Effector memory CD4-positive, alpha-beta T cell (primary cell): ENCODE measurements at regions not wholly inside any gene's neighbourhood (a gene's known extent, or its start where the extent isn't known, plus 50 kb on each side); places are given as distances from the start of the nearest gene placed in this dataset.

Experiments used
- DNase-seq, 3 donors: peaks; one replicate each; pipeline ENCODE4 v3.0.0-alpha.2; 2020
- H3K27ac ChIP-seq: 2 replicates; pipeline ENCODE4 v1.7.0; 2013; ENCODE audit warnings: mild to moderate bottlenecking, low read length, moderate library complexity; ENCODE audit not compliant: insufficient read depth, poor library complexity, severe bottlenecking
- H3K27me3 ChIP-seq: replicated peaks from 2 replicates; pipeline ENCODE4 v1.7.0; 2013; ENCODE audit warnings: mild to moderate bottlenecking, low read length; ENCODE audit not compliant: insufficient read depth, control insufficient read depth, poor library complexity, severe bottlenecking
- H3K36me3 ChIP-seq: 2 replicates; pipeline ENCODE4 v1.7.0; 2013; ENCODE audit warnings: mild to moderate bottlenecking, low read length, moderate library complexity; ENCODE audit not compliant: control insufficient read depth, insufficient read depth
- H3K4me1 ChIP-seq: 2 replicates; pipeline ENCODE4 v1.7.0; 2013; ENCODE audit warnings: low read length, mild to moderate bottlenecking; ENCODE audit not compliant: control insufficient read depth, insufficient read depth, poor library complexity, severe bottlenecking
- H3K4me3 ChIP-seq: 2 replicates; pipeline ENCODE4 v1.7.0; 2013; ENCODE audit warnings: low read length, low read depth, mild to moderate bottlenecking; ENCODE audit not compliant: insufficient read depth, poor library complexity, severe bottlenecking
- H3K9me3 ChIP-seq: 2 replicates; pipeline ENCODE4 v1.7.0; 2013; ENCODE audit warnings: mild to moderate bottlenecking, low read length, moderate library complexity; ENCODE audit not compliant: control insufficient read depth

DNA sequence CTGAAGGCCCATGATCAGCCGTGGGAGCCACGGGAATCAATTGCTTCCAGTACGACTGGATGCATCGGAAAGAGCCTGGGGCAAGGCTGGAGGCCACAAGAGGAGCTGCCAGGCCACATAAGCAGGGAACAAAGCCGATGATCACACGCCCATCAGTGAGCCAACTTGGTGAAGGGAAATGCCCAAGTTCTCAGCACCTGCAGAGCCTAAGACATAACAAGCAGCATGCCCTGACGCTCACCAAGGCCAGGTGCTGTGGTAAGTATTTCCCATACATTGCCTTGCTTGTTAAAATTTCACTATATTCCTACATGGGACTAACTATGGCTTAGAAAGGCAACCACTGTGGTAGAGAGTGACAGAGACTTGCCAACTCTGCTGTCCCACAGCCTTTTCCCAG lies 555.9 kb downstream of the BCL11B start:
- no peaks in the 10 kb centered on the region for H3K4me1 ChIP-seq
- no peak overlapping the region for H3K4me3 ChIP-seq
- no peaks in the 10 kb centered on the region for H3K9me3 ChIP-seq
- H3K36me3 ChIP-seq, result no peaks in the 10 kb centered on the region
- no peak overlapping the region for H3K27ac ChIP-seq
- no peak for DNase-seq
- no peaks in the 10 kb centered on the region for H3K27me3 ChIP-seq

DNA sequence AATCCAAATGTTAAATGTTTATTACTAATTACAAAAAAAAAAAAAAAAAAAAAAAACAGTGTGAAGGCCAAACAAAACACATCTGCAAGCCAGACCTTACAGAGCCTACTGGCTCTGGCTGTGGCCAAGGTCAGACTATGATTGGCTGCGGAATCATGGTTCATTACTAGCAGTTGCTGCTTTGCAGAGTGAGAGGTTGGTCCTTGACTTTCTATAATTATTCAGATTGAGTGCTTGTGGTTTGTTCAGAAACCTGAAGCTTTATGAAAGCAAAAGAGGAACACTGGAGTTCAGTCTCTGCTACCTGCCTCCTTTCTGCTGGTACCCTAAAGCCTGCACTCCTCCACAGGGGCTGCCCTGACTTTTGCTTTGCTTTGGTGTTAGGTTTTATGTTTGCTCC lies 550.9 kb downstream of the BCL11B start:
- H3K4me3 ChIP-seq, result no peak overlapping the region
- no peak for DNase-seq
- H3K27ac ChIP-seq, result no peak overlapping the region
- no peaks in the 10 kb centered on the region for H3K4me1 ChIP-seq
- no peaks in the 10 kb centered on the region for H3K36me3 ChIP-seq
- H3K9me3 ChIP-seq, result no peaks in the 10 kb centered on the region
- no peaks in the 10 kb centered on the region for H3K27me3 ChIP-seq

DNA sequence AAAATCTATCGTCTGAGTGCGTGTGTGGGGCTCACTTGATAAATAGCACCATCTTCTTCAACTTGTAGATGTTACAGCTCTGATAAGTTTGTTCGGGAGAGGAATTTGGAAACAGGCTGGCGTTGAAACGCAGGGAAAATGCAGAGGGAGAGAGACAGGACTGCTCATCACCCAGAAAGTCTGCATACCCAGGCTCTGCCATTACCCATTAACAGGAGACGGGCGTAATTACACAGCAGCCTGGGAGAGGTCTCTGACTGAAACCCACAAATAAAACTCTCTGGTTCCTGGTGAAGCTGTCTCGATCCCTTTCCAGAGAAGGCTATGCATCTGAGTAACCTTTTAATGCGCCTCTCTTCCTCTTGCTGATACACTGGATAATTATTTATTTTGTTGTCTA lies 547.3 kb downstream of the BCL11B start:
- Histone ChIP-seq H3K9me3 (no peaks in the 10 kb centered on the region), H3K27me3 (no peaks in the 10 kb centered on the region), H3K27ac (no peak overlapping the region), H3K4me1 (no peaks in the 10 kb centered on the region), H3K36me3 (no peaks in the 10 kb centered on the region), H3K4me3 (no peak overlapping the region)
- no peak for DNase-seq

DNA sequence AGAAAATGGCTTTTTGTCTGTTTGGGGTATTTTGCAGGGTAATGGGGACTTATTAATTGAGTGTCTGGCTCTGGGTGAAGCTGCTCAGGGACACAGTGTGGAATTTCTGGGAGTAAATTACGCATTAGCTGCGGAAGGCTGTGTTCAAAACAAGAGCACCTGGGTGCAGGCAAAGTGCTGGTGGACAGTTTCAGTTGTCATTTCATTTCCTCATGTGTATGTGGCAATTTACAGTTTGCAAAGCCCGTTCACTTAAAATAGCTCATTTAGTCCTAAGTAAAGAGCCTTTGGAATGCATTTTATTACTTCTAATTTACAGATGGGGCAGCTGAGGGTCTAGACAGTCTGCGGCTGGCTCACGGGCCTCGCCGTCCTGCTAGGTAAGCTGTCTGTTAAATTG lies 546.8 kb downstream of the BCL11B start:
- Histone ChIP-seq H3K27ac (no peak overlapping the region), H3K4me3 (no peak overlapping the region), H3K4me1 (no peaks in the 10 kb centered on the region), H3K27me3 (no peaks in the 10 kb centered on the region), H3K36me3 (no peaks in the 10 kb centered on the region), H3K9me3 (no peaks in the 10 kb centered on the region)
- DNase-seq, result no peak

DNA sequence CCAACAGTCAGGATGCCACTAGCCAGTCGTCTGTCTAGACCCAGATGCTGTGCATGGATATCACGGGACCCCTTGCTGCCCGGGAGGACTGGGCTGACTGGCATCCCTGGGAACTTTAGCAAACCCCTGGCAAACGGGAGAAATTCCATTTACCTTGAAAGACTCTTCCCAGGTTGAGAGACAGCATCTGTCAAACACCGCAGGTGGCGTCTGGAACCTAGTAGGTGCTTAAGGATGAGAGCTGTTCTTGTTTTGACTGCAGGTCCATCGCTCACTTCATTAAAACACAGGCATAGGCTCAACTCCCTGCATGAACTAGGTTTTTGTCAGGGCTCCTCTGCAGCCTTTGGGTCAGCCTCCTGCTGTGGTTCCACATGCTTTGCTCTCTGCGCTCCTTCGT lies 546.3 kb downstream of the BCL11B start:
- DNase-seq, result no peak
- no peaks in the 10 kb centered on the region for H3K27me3 ChIP-seq
- no peak overlapping the region for H3K27ac ChIP-seq
- H3K4me1 ChIP-seq, result no peaks in the 10 kb centered on the region
- no peaks in the 10 kb centered on the region for H3K9me3 ChIP-seq
- H3K4me3 ChIP-seq, result no peak overlapping the region
- no peaks in the 10 kb centered on the region for H3K36me3 ChIP-seq

GRCh38 chr14:98726585-98727405 lies 545.2 kb downstream of the BCL11B start:
- no peaks in the 10 kb centered on the region for H3K27me3 ChIP-seq
- H3K36me3 ChIP-seq, result no peaks in the 10 kb centered on the region
- DNase-seq, result no peak
- H3K4me1 ChIP-seq, result no peaks in the 10 kb centered on the region
- H3K9me3 ChIP-seq, result no peaks in the 10 kb centered on the region
- H3K27ac ChIP-seq, result no peak overlapping the region
- H3K4me3 ChIP-seq, result no peak overlapping the region

DNA sequence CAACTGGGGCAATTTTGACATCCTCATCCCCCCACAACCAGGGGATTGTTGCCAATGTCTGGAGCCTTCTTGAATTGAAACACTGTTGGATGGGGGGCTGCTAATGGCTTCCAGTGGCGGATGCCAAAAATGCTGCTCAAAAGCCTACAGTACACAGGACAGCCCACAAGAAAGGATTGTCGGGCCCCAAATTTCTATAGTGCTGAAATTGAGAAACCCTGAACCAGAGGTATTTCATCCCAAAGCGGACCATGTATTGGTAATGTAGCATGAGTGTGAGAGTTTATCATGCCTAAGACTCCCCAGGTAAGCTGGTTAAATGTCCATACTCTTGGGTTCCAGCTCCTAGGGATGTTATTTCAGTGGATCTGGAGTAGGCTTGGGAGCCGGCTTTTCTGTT lies 544.0 kb downstream of the BCL11B start:
- no peaks in the 10 kb centered on the region for H3K27me3 ChIP-seq
- no peaks in the 10 kb centered on the region for H3K4me1 ChIP-seq
- no peaks in the 10 kb centered on the region for H3K36me3 ChIP-seq
- H3K4me3 ChIP-seq, result no peak overlapping the region
- H3K27ac ChIP-seq, result no peak overlapping the region
- H3K9me3 ChIP-seq, result no peaks in the 10 kb centered on the region
- DNase-seq, result no peak

GRCh38 chr14:98728836-98729235 lies 543.2 kb downstream of the BCL11B start:
- H3K27me3 ChIP-seq, result no peaks in the 10 kb centered on the region
- H3K4me3 ChIP-seq, result no peak overlapping the region
- no peaks in the 10 kb centered on the region for H3K9me3 ChIP-seq
- no peaks in the 10 kb centered on the region for H3K4me1 ChIP-seq
- no peaks in the 10 kb centered on the region for H3K36me3 ChIP-seq
- no peak for DNase-seq
- no peak overlapping the region for H3K27ac ChIP-seq

GRCh38 chr14:98731286-98731685 lies 540.7 kb downstream of the BCL11B start:
- DNase-seq, result no peak
- no peak overlapping the region for H3K27ac ChIP-seq
- H3K36me3 ChIP-seq, result no peaks in the 10 kb centered on the region
- no peak overlapping the region for H3K4me3 ChIP-seq
- no peaks in the 10 kb centered on the region for H3K27me3 ChIP-seq
- no peaks in the 10 kb centered on the region for H3K4me1 ChIP-seq
- no peaks in the 10 kb centered on the region for H3K9me3 ChIP-seq

GRCh38 chr14:98731701-98732100 lies 540.3 kb downstream of the BCL11B start:
- H3K36me3 ChIP-seq, result no peaks in the 10 kb centered on the region
- H3K4me1 ChIP-seq, result no peaks in the 10 kb centered on the region
- no peak overlapping the region for H3K27ac ChIP-seq
- no peak overlapping the region for H3K4me3 ChIP-seq
- DNase-seq, result no peak
- H3K27me3 ChIP-seq, result no peaks in the 10 kb centered on the region
- no peaks in the 10 kb centered on the region for H3K9me3 ChIP-seq
